ENCODE measurements at regions not wholly inside any gene's neighbourhood (a gene's known extent, or its start where the extent isn't known, plus 50 kb on each side); places are given as distances from the start of the nearest gene placed in this dataset.

- H4K20me1 ChIP-seq (ENCODE audit: low read depth, low read length) = no peaks in the 10 kb centered on the region
- H3K27me3 ChIP-seq (ENCODE audit: low read length) = no peaks in the 10 kb centered on the region
- no peak for TF ChIP-seq CTCF (IDR thresholded peaks at IDR 0.05; ENCODE audit: insufficient read depth, low read length, poor library complexity, severe bottlenecking)
- no peak for TF ChIP-seq EZH2phosphoT487 (conservative IDR thresholded peaks at IDR 0.05; ENCODE audit: low read length)
- H3K36me3 ChIP-seq (ENCODE audit: low read length) = no peaks in the 10 kb centered on the region
- H3K9me3 ChIP-seq (ENCODE audit: insufficient read depth, low read length) = no peaks in the 10 kb centered on the region
- no peaks in the 10 kb centered on the region for H3K9me2 ChIP-seq (replicated peaks; ENCODE audit: insufficient read depth, low read length)
- no peak overlapping the region for H3K27ac ChIP-seq (ENCODE audit: low read depth, low read length)
- no peak overlapping the region for H3K4me3 ChIP-seq (ENCODE audit: insufficient read depth, low read length, poor library complexity, severe bottlenecking)
- H3K79me2 ChIP-seq (ENCODE audit: insufficient read depth, low read length) = no peaks in the 10 kb centered on the region
- H2AFZ ChIP-seq (ENCODE audit: low read depth, low read length, severe bottlenecking) = no peak overlapping the region
- H3F3A ChIP-seq (ENCODE audit: insufficient read depth) = no peaks in the 10 kb centered on the region
- no peak overlapping the region for H3K9ac ChIP-seq (ENCODE audit: low read length)
- H3K4me2 ChIP-seq (ENCODE audit: low read depth, low read length, poor library complexity, severe bottlenecking) = no peak overlapping the region
These were observed 1131.9 kb upstream of the CELF2 start for GRCh38 chr10:9885761-9886160.

DNA sequence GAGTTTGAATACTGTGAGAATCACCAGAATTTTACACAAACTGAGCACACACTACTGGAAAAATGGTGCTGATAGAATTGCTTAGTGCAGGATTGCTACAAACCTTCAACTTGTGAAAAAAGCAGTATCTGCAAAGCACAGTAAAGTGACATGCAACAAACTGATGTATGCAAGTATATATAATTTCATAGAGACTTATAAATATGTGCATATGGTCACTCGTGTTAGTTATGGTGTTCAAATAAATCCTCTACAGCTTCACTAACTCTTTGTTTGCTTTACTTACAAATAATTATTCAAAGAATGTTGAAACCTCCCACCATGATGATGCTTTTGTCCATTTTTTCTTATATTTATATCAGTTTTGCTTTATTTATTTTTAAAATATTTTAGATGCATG is 1130.9 kb upstream of the CELF2 start:
- no peaks in the 10 kb centered on the region for H3K9me2 ChIP-seq (replicated peaks; ENCODE audit: insufficient read depth, low read length)
- H3K4me3 ChIP-seq (ENCODE audit: insufficient read depth, low read length, poor library complexity, severe bottlenecking) = no peak overlapping the region
- no peaks in the 10 kb centered on the region for H3K27me3 ChIP-seq (ENCODE audit: low read length)
- no peak overlapping the region for H3K4me2 ChIP-seq (ENCODE audit: low read depth, low read length, poor library complexity, severe bottlenecking)
- H3K36me3 ChIP-seq (ENCODE audit: low read length) = no peaks in the 10 kb centered on the region
- H3K9ac ChIP-seq (ENCODE audit: low read length) = no peak overlapping the region
- H4K20me1 ChIP-seq (ENCODE audit: low read depth, low read length) = no peaks in the 10 kb centered on the region
- no peak for TF ChIP-seq EZH2phosphoT487 (conservative IDR thresholded peaks at IDR 0.05; ENCODE audit: low read length)
- no peak for TF ChIP-seq CTCF (IDR thresholded peaks at IDR 0.05; ENCODE audit: insufficient read depth, low read length, poor library complexity, severe bottlenecking)
- no peaks in the 10 kb centered on the region for H3K79me2 ChIP-seq (ENCODE audit: insufficient read depth, low read length)
- no peaks in the 10 kb centered on the region for H3K9me3 ChIP-seq (ENCODE audit: insufficient read depth, low read length)
- no peak overlapping the region for H2AFZ ChIP-seq (ENCODE audit: low read depth, low read length, severe bottlenecking)
- H3K27ac ChIP-seq (ENCODE audit: low read depth, low read length) = no peak overlapping the region
- H3F3A ChIP-seq (ENCODE audit: insufficient read depth) = no peaks in the 10 kb centered on the region

- H3K79me2 ChIP-seq (ENCODE audit: insufficient read depth, low read length) = no peaks in the 10 kb centered on the region
- no peaks in the 10 kb centered on the region for H4K20me1 ChIP-seq (ENCODE audit: low read depth, low read length)
- H3K9me2 ChIP-seq (replicated peaks; ENCODE audit: insufficient read depth, low read length) = no peaks in the 10 kb centered on the region; the same call in 1 of the 2 replicates
- H3K4me2 ChIP-seq (ENCODE audit: low read depth, low read length, poor library complexity, severe bottlenecking) = no peak overlapping the region
- H3K27me3 ChIP-seq (ENCODE audit: low read length) = no peaks in the 10 kb centered on the region
- H3K36me3 ChIP-seq (ENCODE audit: low read length) = no peaks in the 10 kb centered on the region
- no peak overlapping the region for H3K9ac ChIP-seq (ENCODE audit: low read length)
- H3K27ac ChIP-seq (ENCODE audit: low read depth, low read length) = no peak overlapping the region
- H3F3A ChIP-seq (ENCODE audit: insufficient read depth) = no peaks in the 10 kb centered on the region
- H2AFZ ChIP-seq (ENCODE audit: low read depth, low read length, severe bottlenecking) = no peak overlapping the region
- no peak overlapping the region for H3K4me3 ChIP-seq (ENCODE audit: insufficient read depth, low read length, poor library complexity, severe bottlenecking)
- TF ChIP-seq CTCF (IDR thresholded peaks at IDR 0.05; ENCODE audit: insufficient read depth, low read length, poor library complexity, severe bottlenecking) (no peak), EZH2phosphoT487 (conservative IDR thresholded peaks at IDR 0.05; ENCODE audit: low read length) (no peak)
- H3K9me3 ChIP-seq (ENCODE audit: insufficient read depth, low read length) = no peaks in the 10 kb centered on the region
These were observed 1122.2 kb upstream of the CELF2 start for GRCh38 chr10:9895453-9895852.
